Esophagus squamous epithelium (tissue), 5 donors: ENCODE measurements at regions not wholly inside any gene's neighbourhood (a gene's known extent, or its start where the extent isn't known, plus 50 kb on each side); places are given as distances from the start of the nearest gene placed in this dataset.
"Not testable (repeated sequence)": the region's sequence is repeated elsewhere in the genome, so short reads cannot be mapped to it uniquely, and the experiment has no call there.

Experiments used
- DNase-seq: peaks from one replicate; lab custom pipeline; 2025; lab: John Stamatoyannopoulos, UW
- H3K27ac ChIP-seq, 4 donors: fragments of 200-600 bp; sonication (generic); one replicate each; pipeline ENCODE4 v1.5.1; 2016 to 2019; ENCODE audit warnings: mild to moderate bottlenecking in 1 of 4
- H3K27me3 ChIP-seq, 4 donors: fragments of 200-600 bp; sonication (generic); 1 replicate in 3 of 4; 2 replicates in 1 of 4; pipeline versions ENCODE4 v1.5.1 to v1.6.0; 2017 to 2021; ENCODE audit warnings: antibody characterized with exemption in 1 of 4
- H3K36me3 ChIP-seq, 3 donors: fragments of 200-600 bp; sonication (generic); one replicate each; pipeline ENCODE4 v1.5.1; 2016 to 2019
- H3K4me1 ChIP-seq, 3 donors: fragments of 200-600 bp; sonication (generic); one replicate each; pipeline ENCODE4 v1.5.1; 2017 to 2019
- H3K4me3 ChIP-seq, 4 donors: fragments of 200-600 bp; sonication (generic); 1 replicate in 3 of 4; 2 replicates in 1 of 4; pipeline ENCODE4 v1.5.1; 2016 to 2019; ENCODE audit warnings: mild to moderate bottlenecking in 2 of 4, moderate library complexity in 1 of 4
- H3K9me3 ChIP-seq, 3 donors: fragments of 200-600 bp; sonication (generic); one replicate each; pipeline ENCODE4 v1.5.1; 2016 to 2019
- CTCF ChIP-seq, 6 experiments: fragments of 450-650 bp in 4 of 6; fragments of 200-600 bp in 2 of 6; sonication (generic) in 2 of 6; IDR thresholded peaks; one replicate each; pipeline ENCODE4 v1.5.1; 2016 to 2019; ENCODE audit warnings: antibody characterized with exemption in 6 of 6, mild to moderate bottlenecking in 4 of 6, moderate library complexity in 4 of 6
- POLR2A ChIP-seq, 4 donors: fragments of 450-650 bp; IDR thresholded peaks; one replicate each; pipeline ENCODE4 v1.6.1; 2017; ENCODE audit warnings: antibody characterized with exemption in 4 of 4, mild to moderate bottlenecking in 4 of 4, moderate library complexity in 3 of 4
- WGBS, 2 donors: methylation state at CpG; one replicate each; pipeline ENCODE4 v1.1.5; 2018; 5-methylcytosine and 5-hydroxymethylcytosine counted together
- intact Hi-C: fragments of 100-400 bp; cut with DNase I; formaldehyde crosslinking; loops from one replicate; pipeline ENCODE4 v1.15.0; 2022
- donor health status: DM: yes; HTN: yes; CAD: no.

- 64 to 71% methylated on average over 4 of the region's 4 CpGs for WGBS, 2 donors
- no peak overlapping the region for H3K4me3 ChIP-seq
- H3K27me3 ChIP-seq, result no peaks in the 10 kb centered on the region
- no peaks in the 10 kb centered on the region for H3K36me3 ChIP-seq
- no peak overlapping the region for H3K27ac ChIP-seq
- no peak for DNase-seq
- intact Hi-C loops, result no loop called here
- H3K4me1 ChIP-seq, result no peaks in the 10 kb centered on the region
- H3K9me3 ChIP-seq, result no peaks in the 10 kb centered on the region
- no peak for TF ChIP-seq POLR2A (IDR thresholded peaks at IDR 0.05)
- TF ChIP-seq CTCF (IDR thresholded peaks at IDR 0.05), result no peak
Measured at GRCh38 chr13:59425211-59425741, 738.5 kb downstream of the DIAPH3 start.

- Histone ChIP-seq H3K36me3 (no peaks in the 10 kb centered on the region), H3K4me3 (no peak overlapping the region), H3K27ac (no peak overlapping the region), H3K27me3 (no peaks in the 10 kb centered on the region), H3K9me3 (peaks cover 0 to 8% (median 0%) of the 10 kb centered on the region in 3 donors), H3K4me1 (no peaks in the 10 kb centered on the region)
- DNase-seq, result no peak
- TF ChIP-seq POLR2A (IDR thresholded peaks at IDR 0.05), result no peak
- TF ChIP-seq CTCF (IDR thresholded peaks at IDR 0.05), result no peak
- WGBS, 2 donors, result 94 to 100% methylated on average over 1 of the region's 1 CpG
- intact Hi-C loops, result no loop called here
Measured at GRCh38 chr13:59435024-59435423, 728.7 kb downstream of the DIAPH3 start.

GRCh38 chr13:59437544-59438301, 726.0 kb downstream of the DIAPH3 start:
- TF ChIP-seq CTCF (IDR thresholded peaks at IDR 0.05) (no peak), POLR2A (IDR thresholded peaks at IDR 0.05) (no peak)
- WGBS, 2 donors, result 42 to 52% methylated on average over 2 of the region's 2 CpGs

GRCh38 chr13:59439776-59440428, 723.8 kb downstream of the DIAPH3 start:
- no peaks in the 10 kb centered on the region for H3K27me3 ChIP-seq
- no peaks in the 10 kb centered on the region for H3K36me3 ChIP-seq
- no peaks in the 10 kb centered on the region for H3K4me1 ChIP-seq
- intact Hi-C loops, result no loop called here
- H3K4me3 ChIP-seq, result no peak overlapping the region
- peaks cover 0 to 6% (median 0%) of the 10 kb centered on the region in 3 donors for H3K9me3 ChIP-seq
- no peak for TF ChIP-seq CTCF (IDR thresholded peaks at IDR 0.05)
- no peak for TF ChIP-seq POLR2A (IDR thresholded peaks at IDR 0.05)
- H3K27ac ChIP-seq, result no peak overlapping the region
- DNase-seq, result no peak
- WGBS, 2 donors, result 100% methylated on average over 1 of the region's 29 CpGs; no CpG with 5 or more reads in 1 of the 2 donors

More at GRCh38 chr13:59437544-59438301, 726.0 kb downstream of the DIAPH3 start:
- H3K4me1 ChIP-seq, result no peaks in the 10 kb centered on the region
- no peaks in the 10 kb centered on the region for H3K36me3 ChIP-seq
- no peak overlapping the region for H3K4me3 ChIP-seq
- no peak for DNase-seq
- intact Hi-C loops, result no loop called here
- H3K9me3 ChIP-seq, result peaks cover 0 to 8% (median 0%) of the 10 kb centered on the region in 3 donors
- no peaks in the 10 kb centered on the region for H3K27me3 ChIP-seq
- no peak overlapping the region for H3K27ac ChIP-seq

- H3K27ac ChIP-seq, H3K36me3 ChIP-seq, DNase-seq, H3K4me3 ChIP-seq, H3K4me1 ChIP-seq, H3K9me3 ChIP-seq, intact Hi-C loops, H3K27me3 ChIP-seq: not testable (repeated sequence)
- WGBS, 2 donors, result 58 to 67% methylated on average over 13 of the region's 13 CpGs
Measured at GRCh38 chr13:59441068-59441467, 722.7 kb downstream of the DIAPH3 start.
